ENCODE measurements at regions not wholly inside any gene's neighbourhood (a gene's known extent, or its start where the extent isn't known, plus 50 kb on each side); places are given as distances from the start of the nearest gene placed in this dataset.

DNA sequence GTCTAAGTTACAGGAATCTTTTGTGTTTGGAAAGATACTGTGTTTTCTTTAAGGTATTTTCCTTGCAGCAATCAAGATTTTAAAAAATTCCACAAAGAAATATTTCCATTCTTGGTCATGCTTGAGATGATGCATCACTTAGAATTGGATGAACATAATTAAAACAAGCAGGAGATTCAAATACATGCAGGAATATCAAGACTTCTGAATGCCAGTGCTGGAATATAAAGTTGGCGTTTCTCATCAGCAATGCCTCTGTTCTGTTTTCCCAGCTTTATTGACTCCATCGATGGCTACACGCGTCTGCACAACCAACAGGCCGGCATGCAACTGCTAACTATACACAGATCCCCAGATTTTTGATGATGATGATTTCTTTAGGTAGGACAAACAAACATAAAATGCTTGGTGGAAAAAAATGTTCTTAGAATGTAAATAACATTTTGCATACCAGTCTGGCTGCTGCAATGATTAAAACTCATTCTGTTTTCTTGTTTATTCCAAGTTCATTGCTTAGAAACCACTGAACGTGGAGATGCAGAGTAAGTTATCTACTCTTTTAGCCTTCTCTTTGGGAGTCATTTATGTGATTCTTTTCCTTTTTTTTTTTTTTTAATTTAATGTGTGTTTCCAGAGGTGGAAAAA, 91.3 kb upstream of the FAM171A1 start:
- DNase-seq (ENCODE audit: low read depth in 2 of 2), result peak in 1 of 2 experiments; percentile 69

DNA sequence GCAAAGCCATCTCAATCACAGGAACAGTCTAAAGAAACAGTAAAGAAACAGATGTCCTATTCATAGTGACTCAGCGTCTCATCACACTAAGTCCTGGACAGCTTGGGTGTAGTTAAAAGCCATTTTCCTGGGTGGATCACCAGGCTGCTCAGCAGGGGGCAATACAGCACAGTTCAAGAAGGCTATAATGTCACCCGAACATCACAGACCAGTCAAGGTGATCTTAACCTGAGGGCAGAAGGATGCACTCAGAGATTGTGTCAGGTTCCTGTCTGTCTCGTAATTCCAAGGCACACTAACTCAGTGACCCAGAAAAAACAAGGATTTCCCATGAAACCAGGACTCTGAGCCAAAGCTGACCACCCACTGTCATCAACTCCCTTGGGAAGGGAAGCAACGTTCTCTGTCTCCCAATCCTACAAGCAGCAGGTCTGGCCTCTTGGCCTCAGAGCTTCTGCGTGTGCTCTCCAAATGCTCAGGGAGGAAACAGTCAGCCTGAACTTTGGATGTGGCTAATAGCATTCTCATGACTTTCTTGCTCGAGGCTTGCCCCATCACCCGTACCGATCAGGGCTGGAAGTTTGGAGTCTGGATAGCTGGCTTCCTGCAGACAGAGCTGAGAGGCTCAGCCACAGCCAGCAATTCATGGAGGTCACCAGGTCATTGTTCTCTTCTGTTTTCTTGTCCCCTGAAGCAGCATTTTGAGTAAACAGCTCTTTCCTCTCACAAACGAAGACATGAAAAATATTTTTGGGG, 90.4 kb upstream of the FAM171A1 start:
- DNase-seq (ENCODE audit: low read depth in 2 of 2), result no peak

DNA sequence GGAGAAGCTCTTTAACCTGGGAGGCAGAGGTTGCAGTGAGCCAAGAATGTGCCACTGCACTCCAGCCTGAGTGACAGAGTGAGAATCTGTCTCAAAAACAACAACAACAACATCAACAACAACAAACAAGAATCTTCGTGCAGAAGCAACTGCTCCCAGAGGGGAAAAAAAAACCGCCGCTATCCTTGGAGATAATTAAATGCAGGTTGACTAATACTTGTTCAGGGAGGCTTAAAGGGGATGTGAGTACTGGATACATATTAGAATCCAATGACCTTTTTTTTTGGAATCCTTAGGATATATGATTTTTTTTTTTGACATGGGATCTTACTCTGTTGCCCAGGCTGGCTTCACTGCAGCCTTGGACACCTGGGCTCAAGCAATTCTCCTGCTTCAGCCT, 89.6 kb upstream of the FAM171A1 start:
- DNase-seq (ENCODE audit: low read depth in 2 of 2), result no peak

DNA sequence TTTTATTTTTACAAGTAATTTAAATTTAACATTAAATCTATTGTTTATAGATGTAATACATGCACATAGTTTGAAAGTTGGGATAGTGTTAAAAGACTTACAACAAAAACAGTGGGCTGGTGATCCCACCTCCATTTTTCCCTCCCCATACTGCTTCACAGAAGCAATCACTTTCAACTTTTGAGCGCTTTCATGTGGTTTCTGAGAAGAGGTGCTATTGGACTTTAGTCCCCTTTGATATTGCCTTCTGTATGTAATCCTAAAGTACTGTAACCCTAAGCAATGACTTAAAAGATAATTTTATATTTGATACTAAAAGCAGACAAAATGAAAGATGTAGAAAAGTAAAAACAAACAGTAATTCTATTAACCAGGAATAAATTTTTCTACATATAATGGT, 88.1 kb upstream of the FAM171A1 start:
- no peak for DNase-seq (ENCODE audit: low read depth in 2 of 2)

DNA sequence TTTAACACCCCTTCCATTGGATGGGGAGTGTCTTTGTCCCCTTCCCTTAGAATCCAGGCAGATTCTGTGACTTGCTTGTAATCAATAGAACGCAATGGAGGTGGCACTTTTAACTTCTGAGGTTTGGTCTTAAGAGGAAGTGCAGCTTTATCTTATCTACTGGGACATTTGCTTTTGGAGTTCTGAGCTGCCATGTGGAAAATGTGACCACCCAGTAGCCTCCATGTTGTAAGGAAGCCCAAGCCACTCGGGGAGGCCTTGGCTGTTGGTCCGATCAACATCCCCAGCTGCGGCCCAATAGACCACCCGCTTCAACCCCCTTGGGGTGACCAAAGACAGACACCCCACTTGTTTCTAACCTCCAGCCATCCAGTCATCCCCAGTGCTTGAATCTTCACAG, 86.3 kb upstream of the FAM171A1 start:
- DNase-seq (ENCODE audit: low read depth in 2 of 2), result no peak

DNA sequence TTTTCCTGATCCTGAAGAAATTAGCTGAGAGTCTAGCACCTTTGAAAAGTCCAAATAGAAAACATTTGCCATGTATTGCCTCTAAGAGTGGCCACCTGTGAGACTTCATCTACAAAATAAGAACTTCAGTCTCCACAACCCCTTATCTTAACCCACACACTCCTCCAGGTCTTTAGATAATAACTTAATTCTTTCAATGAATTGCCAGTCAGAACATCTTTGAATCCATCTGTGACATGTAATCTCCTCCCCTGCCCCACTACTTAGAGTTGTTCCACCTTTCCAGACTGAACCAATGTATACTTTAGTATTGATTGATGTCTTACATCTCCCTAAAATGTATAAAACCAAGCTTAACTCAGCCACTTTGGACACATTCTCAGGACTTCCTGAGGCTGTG, 84.4 kb upstream of the FAM171A1 start:
- no peak for DNase-seq (ENCODE audit: low read depth in 2 of 2)

DNA sequence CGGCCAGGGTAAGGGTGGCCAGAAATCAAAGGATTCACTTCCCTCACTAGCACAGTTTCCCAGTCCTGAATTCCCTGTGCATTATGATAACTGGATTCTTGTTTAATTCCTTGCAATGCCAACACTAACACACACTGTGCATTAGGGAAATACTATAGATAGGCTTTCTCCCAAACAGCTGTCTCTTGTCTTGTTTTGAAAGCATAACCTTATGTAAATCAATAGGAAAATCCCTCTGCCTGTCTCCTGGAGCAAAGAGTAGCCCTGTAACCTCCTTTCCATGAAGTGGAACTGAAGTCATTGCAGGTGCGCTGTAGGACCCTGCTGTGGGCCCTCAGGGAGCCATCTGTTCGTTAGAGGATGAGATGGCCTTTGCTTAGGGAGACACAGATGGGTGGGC, 82.8 kb upstream of the FAM171A1 start:
- no peak for DNase-seq (ENCODE audit: low read depth in 2 of 2)

DNA sequence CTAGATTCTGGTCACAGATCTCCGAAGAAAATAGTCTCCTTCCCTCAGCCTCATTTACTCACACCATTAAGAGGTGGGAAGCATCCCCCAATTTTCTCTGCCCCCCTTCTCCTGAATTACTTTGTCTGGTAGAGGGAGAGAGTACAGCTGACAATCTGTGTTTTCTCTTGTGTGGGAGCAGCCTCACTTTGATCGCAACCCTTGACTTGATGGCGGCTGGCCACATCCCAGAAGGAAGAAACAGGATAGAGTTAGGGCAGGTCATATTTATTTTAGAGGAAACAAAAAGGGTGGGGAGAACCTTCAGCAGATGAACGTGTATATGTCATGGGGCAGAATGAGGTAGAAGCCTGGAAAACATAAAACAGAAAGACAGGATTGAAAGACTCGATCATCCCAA, 82.4 kb upstream of the FAM171A1 start:
- DNase-seq (ENCODE audit: low read depth in 2 of 2), result no peak

DNA sequence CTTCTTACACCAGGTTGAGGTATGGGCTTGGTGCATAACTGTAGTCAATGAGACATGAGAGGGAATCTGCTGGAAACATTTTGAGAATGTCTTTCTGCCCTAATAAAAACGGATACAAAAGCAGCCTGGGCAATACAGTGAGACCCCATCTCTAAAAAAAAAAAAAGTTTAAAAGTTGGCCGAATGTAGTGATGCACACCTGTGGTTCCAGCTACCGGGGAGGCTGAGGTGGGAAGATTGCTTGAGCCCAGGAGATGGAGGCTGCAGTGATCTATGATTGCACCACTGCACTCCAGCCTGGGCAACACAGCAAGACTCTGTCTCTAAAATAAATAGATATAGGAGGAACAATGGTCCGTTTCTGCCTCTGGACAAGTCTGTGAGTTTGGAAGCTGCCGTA, 81.5 kb upstream of the FAM171A1 start:
- DNase-seq (ENCODE audit: low read depth in 2 of 2), result no peak

DNA sequence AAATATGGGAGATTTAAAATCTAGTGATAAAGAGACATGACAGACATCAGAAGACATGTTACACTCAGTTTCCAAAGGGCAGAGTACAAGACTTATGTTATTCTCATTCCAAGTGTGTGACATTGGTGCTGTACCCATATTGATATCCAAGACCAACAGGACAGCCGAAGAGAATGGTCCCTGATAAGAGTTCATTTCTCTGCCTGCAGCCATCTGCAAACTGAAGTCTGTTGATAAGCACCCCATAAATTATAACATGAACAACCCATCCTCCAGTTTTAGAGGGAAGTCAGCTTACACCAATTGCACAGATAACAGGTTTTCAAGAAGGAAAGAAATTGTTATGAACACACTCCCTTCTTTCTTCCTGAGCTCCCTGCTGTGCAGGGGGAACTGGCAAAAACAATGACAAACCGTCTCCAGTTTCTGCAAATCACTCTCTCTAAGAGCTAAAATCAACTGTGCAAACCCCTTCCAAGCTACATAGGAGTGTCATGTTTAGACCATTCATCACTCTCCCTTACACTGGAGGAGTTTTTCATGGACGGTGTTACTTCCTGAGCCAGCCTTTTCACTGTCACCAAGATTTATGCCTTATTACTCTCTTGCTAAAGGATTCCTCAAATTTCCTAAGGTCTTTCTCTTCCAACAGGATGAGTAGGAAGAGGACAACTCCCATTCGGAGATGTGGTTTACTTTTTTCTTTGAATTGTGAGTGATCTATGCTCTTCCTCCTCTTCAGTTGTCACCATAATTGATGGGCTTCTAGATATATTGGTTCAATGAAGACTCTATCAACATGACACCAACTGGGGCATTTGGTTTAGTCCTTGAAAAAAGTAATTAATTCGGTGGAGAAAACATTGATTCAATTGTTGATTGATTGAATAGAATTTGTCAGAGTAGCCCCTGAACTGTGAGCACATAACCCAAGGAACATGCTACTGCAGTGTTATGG, 80.3 kb upstream of the FAM171A1 start:
- DNase-seq (ENCODE audit: low read depth in 2 of 2), result peak in 1 of 2 experiments; percentile 15

DNA sequence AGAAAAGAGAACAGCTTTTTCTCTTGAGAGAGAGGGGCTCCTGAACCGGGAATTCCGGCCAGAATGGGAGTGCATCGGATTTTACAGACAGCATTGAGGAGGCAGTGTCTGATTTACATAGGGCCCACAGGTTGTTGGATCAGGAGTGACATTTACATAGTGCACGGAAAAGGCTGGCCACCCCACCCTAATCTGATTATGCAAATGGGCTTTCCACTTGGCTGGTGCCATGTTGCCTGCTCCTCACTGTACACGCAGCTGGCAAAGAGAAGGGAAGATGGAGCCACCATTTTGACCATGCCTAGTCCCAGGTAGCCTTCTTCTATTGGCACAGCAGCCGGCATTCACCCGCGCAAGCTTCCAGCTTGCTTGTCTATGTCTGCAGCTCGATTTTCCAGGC, 77.5 kb upstream of the FAM171A1 start:
- no peak for DNase-seq (ENCODE audit: low read depth in 2 of 2)

DNA sequence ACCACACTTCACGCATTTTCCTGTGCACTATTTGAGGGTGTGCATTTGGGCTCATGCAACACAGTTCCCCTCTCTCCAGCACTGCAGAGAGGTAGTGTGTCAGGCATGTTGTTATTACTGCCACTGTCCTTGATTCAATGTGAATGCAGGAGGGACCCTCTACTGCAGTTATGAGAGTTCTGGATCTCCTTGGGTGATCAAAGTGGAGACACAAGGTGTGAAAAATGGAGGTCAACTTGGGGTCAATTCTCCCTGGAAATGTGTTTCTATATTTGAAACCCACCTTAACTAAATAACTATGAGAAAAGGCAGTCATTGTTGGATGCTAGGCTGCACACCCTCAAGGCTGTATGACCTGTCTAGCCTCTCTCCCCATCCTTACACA, 73.9 kb upstream of the FAM171A1 start:
- DNase-seq (ENCODE audit: low read depth in 2 of 2), result no peak

DNA sequence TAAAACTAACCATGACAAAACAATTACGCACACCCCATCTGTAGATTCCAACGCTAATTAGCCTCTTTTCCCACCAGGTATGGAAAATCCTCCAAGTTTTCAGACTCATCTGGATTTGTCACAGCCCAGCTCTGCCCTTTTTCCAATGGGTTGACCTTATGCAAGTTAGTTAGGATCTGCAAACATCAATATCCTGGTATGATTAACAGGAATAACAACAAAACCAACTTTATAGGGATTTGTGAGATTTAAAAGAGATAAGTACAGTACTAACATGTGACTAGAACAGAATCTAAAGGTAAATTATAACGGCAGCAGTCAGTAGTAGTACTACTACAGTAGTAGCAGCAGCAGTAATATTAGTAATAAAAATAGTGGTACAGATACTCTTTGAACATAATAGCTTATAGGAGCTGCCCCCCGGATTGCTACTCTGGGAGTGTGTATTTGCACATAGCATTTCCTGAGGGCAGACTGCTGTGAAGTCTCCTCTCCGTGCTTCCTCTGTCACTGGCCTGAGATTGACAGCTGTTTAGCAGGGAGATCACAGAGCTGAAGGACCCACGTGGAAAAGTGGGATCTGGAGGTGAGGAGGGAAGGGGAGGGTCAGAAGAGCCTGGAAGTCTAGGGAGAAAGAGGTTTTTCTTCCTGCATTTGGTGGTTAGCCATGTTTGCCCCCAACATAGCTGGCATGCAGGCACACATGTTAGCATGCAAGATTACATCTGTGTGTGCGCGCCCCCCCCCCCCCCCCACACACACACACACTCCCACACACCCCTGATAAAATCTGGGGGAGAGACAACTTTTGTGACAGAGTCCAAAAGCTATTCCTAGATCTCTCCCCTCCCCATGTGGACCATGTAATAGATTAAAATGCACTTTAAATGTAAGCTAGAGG, 73.3 kb upstream of the FAM171A1 start:
- DNase-seq (ENCODE audit: low read depth in 2 of 2), result no peak

DNA sequence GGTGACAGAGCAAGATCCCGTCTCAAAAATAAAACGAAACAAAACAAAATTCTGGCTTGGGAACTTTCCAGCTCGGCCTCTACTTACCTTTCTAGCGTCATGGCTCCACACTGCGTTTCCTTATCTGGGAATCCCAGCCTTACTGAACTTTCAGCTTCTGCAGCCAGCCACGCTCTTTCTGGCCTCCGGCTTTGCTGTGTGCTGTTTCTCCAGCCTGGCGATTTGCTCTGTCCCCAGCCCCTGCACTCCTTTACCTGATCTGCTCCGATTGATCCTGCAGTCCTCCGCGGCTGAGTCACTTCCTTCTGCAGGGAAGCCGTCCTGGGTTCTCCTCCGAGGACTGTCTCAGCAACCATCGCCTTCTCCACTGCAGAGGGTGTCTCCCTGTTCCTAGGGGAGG, 71.0 kb upstream of the FAM171A1 start:
- no peak for DNase-seq (ENCODE audit: low read depth in 2 of 2)

DNA sequence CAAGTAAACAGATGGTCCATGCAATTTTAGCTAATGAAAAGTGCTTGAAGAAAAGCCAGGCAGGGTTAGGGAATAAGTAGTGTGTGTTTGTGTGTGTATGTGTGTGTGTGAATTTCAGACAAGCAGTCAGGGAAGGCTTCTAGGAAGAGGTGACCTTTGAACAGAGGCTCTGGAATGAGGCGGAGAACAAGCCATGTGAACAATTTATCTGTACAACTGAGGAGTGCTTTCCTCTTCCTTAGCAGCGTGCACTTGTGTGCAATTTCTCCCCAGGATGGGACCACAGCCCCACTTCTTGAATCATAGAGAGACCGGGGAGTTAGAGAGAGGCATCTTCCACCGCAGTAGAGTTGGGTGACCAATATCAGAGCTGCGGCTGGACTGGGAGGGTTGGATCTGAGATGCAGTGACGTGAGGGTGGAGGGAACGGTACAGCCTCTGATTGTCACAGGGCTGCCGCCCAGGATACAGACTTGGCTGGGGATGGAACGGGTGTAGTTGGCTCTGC, 69.2 kb upstream of the FAM171A1 start:
- no peak for DNase-seq (ENCODE audit: low read depth in 2 of 2)

DNA sequence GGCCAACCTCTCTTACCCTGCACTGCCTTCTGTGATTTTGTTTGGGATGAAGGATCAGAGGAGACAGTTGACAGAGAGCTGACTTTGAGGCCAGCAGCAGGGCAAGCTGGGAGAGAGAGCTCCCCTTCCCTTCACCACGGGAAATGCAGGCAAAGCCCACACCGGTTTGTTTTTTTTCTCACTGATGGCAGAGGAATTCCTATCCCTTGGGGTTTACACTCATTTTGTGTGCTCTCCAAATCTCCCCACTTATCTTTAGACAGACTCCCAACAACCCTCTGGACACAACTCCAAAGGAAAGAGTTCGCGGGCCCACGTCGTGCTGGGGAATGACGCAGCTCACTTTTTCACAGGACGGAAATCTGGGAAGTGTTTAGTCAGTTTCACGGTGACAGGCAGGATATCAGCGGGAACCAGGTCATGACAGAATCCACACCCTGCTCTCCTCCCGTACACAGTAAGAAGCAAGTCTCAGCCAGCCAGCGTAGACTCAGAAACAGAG, 68.3 kb upstream of the FAM171A1 start:
- DNase-seq (ENCODE audit: low read depth in 2 of 2), result peak in 1 of 2 experiments; percentile 26

DNA sequence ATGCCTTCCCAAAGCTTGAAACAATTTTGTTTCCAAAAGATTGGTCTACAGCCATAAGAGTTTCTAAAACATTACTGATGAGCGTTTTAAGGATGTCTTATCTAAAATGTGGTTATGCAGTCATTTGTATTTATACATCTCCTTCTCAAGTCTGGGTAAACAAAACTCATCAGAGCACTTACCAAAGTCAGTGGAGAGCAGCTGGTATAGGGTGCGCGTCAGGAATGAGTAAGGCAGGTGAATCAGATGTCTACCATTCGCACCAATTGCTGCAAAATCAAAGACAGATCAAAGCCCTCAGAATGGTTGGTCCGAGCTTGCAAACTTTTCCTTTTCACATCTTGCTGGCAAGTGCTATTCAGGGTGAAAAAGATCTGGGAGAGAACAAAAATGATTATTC, 65.6 kb upstream of the FAM171A1 start:
- no peak for DNase-seq (ENCODE audit: low read depth in 2 of 2)

DNA sequence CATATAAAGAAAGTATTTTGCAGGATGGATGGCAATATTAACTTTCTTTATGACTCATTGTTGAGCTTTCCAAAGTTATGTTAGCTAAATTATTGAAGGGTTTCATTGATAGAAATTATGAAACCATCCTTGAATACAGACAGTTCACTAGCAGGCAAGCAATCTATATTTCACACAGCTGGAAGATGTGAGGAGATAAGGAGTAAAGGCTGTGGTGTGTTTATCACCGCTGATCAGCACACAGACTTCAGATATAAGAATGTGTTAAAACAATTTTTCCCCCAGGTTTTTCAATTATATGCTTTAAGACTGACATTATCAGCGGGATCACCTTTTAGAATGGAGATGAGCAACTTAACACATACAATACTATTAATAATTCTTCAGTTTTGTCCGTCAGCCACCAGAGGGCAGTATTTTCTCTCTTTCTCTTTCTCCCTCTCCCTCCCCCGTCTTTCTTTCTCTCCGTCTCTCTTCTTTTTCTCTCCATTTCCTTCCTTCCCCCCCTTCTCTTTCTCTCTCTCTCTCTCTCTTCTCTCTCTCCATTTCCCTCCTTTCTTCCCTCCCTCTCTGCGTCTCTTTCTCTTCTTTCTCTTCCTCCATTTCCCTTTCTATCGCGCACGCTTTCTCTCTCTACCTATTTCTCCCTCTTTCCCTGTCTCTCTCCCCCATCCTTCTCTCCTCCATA, 62.9 kb upstream of the FAM171A1 start:
- DNase-seq (ENCODE audit: low read depth in 2 of 2), result peak in 1 of 2 experiments; percentile 23

DNA sequence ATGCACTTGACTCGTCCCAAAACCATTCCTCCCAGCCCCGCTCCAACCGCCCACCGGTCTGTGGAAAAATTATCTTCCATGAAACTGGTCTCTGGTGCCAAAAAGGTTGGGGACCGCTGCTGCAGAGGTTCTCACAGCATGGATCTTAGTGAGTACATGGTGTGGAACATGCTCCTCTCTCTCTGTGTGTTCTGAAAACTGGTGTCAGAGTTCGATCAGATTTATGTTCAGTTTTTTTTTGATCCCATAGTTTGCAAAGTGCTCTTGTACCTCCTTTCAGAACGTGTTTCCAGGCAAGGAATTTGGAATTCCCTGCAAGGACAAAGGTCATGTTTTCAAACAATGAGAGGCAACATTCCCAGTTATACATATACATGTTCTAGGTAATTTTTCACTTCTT, 61.2 kb upstream of the FAM171A1 start:
- DNase-seq (ENCODE audit: low read depth in 2 of 2), result no peak

DNA sequence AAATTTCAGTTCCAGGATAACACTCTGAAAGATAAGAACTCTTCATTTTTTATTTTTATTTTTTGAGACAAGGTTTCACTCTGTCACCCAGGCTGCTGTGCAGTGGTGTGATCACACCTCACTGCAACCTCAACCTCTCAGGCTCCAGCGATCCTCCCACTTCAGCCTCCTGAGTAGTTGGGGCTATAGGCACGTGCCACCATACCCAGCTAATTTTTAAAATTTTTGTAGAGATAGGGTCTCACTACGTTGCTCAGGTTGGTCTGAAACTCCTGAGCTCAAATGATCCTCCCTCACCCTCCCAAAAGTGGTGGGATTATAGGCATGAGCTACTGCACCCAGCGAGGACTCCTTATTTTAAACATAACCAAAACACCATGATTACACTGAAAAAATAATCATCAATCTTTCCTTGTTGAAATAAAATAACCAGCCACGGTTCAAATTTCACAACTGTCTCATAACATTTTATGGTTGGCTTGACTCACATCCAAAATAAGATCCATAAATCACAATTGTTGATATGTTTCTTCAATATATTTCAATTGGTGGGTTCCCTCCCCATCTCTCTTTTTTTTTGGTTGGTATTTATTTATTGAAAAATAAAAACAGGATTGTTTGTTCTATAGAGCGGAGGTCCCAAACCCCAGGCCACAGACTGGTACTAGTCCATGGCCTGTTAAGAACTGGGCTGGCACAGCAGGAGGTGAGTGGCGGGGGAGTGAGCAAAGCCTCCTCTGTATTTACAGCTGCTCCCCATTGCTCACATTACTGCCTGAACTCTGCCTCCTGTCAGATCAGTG, 60.1 kb upstream of the FAM171A1 start:
- no peak for DNase-seq (ENCODE audit: low read depth in 2 of 2)
